WERI-Rb-1 (cell line): ENCODE measurements at regions not wholly inside any gene's neighbourhood (a gene's known extent, or its start where the extent isn't known, plus 50 kb on each side); places are given as distances from the start of the nearest gene placed in this dataset.
"Not testable (repeated sequence)": the region's sequence is repeated elsewhere in the genome, so short reads cannot be mapped to it uniquely, and the experiment has no call there.

Source experiments
- DNase-seq: peaks from one replicate; pipeline ENCODE4 v3.0.0-alpha.2; 2020
- H3K27ac ChIP-seq: fragments of 250-450 bp; sonication (Bioruptor Pico); 2 replicates; pipeline ENCODE4 v1.5.1; 2020; ENCODE audit warnings: mild to moderate bottlenecking, moderate library complexity
- H3K27me3 ChIP-seq: fragments of 250-450 bp; sonication (Bioruptor Pico); 2 replicates; pipeline ENCODE4 v1.5.1; 2021; ENCODE audit warnings: mild to moderate bottlenecking, low read depth, moderate library complexity; ENCODE audit not compliant: insufficient read depth, severe bottlenecking
- H3K36me3 ChIP-seq: fragments of 250-450 bp; sonication (Bioruptor Pico); 2 replicates; pipeline ENCODE4 v1.5.1; 2020; ENCODE audit warnings: mild to moderate bottlenecking, moderate library complexity
- H3K4me3 ChIP-seq: 2 replicates; pipeline ENCODE4 v1.5.1; 2011; ENCODE audit warnings: low read depth, mild to moderate bottlenecking, control low read depth, low read length
- H3K9me3 ChIP-seq: fragments of 250-450 bp; sonication (Bioruptor Pico); 2 replicates; pipeline ENCODE4 v1.5.1; 2021; ENCODE audit warnings: mild to moderate bottlenecking, moderate library complexity; ENCODE audit not compliant: severe bottlenecking
- CTCF ChIP-seq: IDR thresholded peaks from 2 replicates; pipeline ENCODE4 v1.5.1; 2011; ENCODE audit warnings: low read depth, mild to moderate bottlenecking, control low read depth, inconsistent platforms, low read length

- no peaks in the 10 kb centered on the region for H3K9me3 ChIP-seq
- no peak for DNase-seq
- H3K36me3 ChIP-seq = no peaks in the 10 kb centered on the region
- no peaks in the 10 kb centered on the region for H3K27me3 ChIP-seq
- TF ChIP-seq CTCF = no peak
- H3K4me3 ChIP-seq = no peak overlapping the region
- no peak overlapping the region for H3K27ac ChIP-seq
Measured at GRCh38 chr2:184187421-184187971, 410.8 kb upstream of the ZNF804A start.

GRCh38 chr2:184190725-184191124 lies 407.6 kb upstream of the ZNF804A start:
- H3K27me3 ChIP-seq = no peaks in the 10 kb centered on the region
- no peak overlapping the region for H3K4me3 ChIP-seq
- no peak for TF ChIP-seq CTCF
- no peak for DNase-seq
- no peaks in the 10 kb centered on the region for H3K9me3 ChIP-seq
- no peaks in the 10 kb centered on the region for H3K36me3 ChIP-seq
- H3K27ac ChIP-seq = no peak overlapping the region

GRCh38 chr2:184192649-184193048 lies 405.7 kb upstream of the ZNF804A start:
- Histone ChIP-seq H3K27me3 (no peaks in the 10 kb centered on the region), H3K4me3 (no peak overlapping the region), H3K9me3 (no peaks in the 10 kb centered on the region), H3K36me3 (no peaks in the 10 kb centered on the region), H3K27ac (no peak overlapping the region)
- no peak for TF ChIP-seq CTCF
- DNase-seq = no peak

GRCh38 chr2:184197413-184197812 lies 400.9 kb upstream of the ZNF804A start:
- no peak for TF ChIP-seq CTCF
- H3K4me3 ChIP-seq = no peak overlapping the region

GRCh38 chr2:184198791-184199190 lies 399.5 kb upstream of the ZNF804A start:
- not testable (repeated sequence) for H3K9me3 ChIP-seq, H3K27ac ChIP-seq, DNase-seq, H3K27me3 ChIP-seq, H3K36me3 ChIP-seq, H3K4me3 ChIP-seq

More at GRCh38 chr2:184197413-184197812, 400.9 kb upstream of the ZNF804A start:
- Histone ChIP-seq H3K27ac (no peak overlapping the region), H3K27me3 (no peaks in the 10 kb centered on the region), H3K9me3 (no peaks in the 10 kb centered on the region), H3K36me3 (no peaks in the 10 kb centered on the region)
- DNase-seq = no peak

GRCh38 chr2:184199274-184199673 lies 399.1 kb upstream of the ZNF804A start:
- Histone ChIP-seq H3K9me3 (no peaks in the 10 kb centered on the region), H3K27me3 (no peaks in the 10 kb centered on the region), H3K27ac (no peak overlapping the region), H3K4me3 (no peak overlapping the region), H3K36me3 (no peaks in the 10 kb centered on the region)
- TF ChIP-seq CTCF = no peak
- DNase-seq = no peak
